K562 (cell line): ENCODE measurements at regions not wholly inside any gene's neighbourhood (a gene's known extent, or its start where the extent isn't known, plus 50 kb on each side); places are given as distances from the start of the nearest gene placed in this dataset.

Source experiments
- FOS ChIP-seq: IDR thresholded peaks from 3 replicates; pipeline ENCODE4 v1.6.1; 2011; ENCODE audit not compliant: insufficient read length; ENCODE audit errors: extremely low read depth
- FOSL1 ChIP-seq: fragments of 200-800 bp; sonication (Bioruptor generic); conservative IDR thresholded peaks from 2 replicates; pipeline ENCODE4 v1.6.1; 2016; ENCODE audit warnings: missing genetic modification characterization, missing compliant biosample characterization
- MAFK ChIP-seq: IDR thresholded peaks from 2 replicates; pipeline ENCODE4 v1.6.1; 2011; ENCODE audit warnings: low read length, improper control_type of control experiment
- POLR2G ChIP-seq: fragments of 200-400 bp; formaldehyde crosslinking; IDR thresholded peaks from 2 replicates; pipeline ENCODE4 v1.6.1; 2017; ENCODE audit warnings: low read depth, mild to moderate bottlenecking, antibody characterized with exemption, low read length, moderate library complexity
- ZBTB8A ChIP-seq: fragments of 450-650 bp; IDR thresholded peaks from 2 replicates; pipeline ENCODE4 v1.6.1; 2018; ENCODE audit warnings: mild to moderate bottlenecking, moderate library complexity; ENCODE audit not compliant: partially characterized antibody

GRCh38 chr11:81241672-81242275 is 1491.9 kb downstream of the FAM181B start:
- TF ChIP-seq FOS (no peak), POLR2G (no peak), FOSL1 (tag) (no peak), ZBTB8A (no peak), MAFK (no peak)
